Adipocyte (in vitro differentiated cells): ENCODE measurements at regions not wholly inside any gene's neighbourhood (a gene's known extent, or its start where the extent isn't known, plus 50 kb on each side); places are given as distances from the start of the nearest gene placed in this dataset.

Source experiments
- DNase-seq: peaks from one replicate; pipeline ENCODE4 v3.0.0-alpha.2; 2015; ENCODE audit warnings: low read depth
- H3K27me3 ChIP-seq: replicated peaks from 2 replicates; pipeline ENCODE4 v1.7.0; 2013; ENCODE audit warnings: mild to moderate bottlenecking, low read length, moderate library complexity; ENCODE audit not compliant: control insufficient read depth, insufficient read depth
- H3K36me3 ChIP-seq: 2 replicates; pipeline ENCODE4 v1.7.0; 2013; ENCODE audit warnings: low read length, mild to moderate bottlenecking, moderate library complexity; ENCODE audit not compliant: control insufficient read depth, insufficient read depth, severe bottlenecking
- H3K4me1 ChIP-seq: 2 replicates; pipeline ENCODE4 v1.7.0; 2013; ENCODE audit warnings: mild to moderate bottlenecking, low read length, moderate library complexity; ENCODE audit not compliant: control insufficient read depth, insufficient read depth
- H3K4me3 ChIP-seq: 2 replicates; pipeline ENCODE4 v1.7.0; 2013; ENCODE audit warnings: mild to moderate bottlenecking, low read length, moderate library complexity
- H3K9ac ChIP-seq: 2 replicates; pipeline ENCODE4 v1.7.0; 2013; ENCODE audit warnings: mild to moderate bottlenecking, low read length, moderate library complexity
- H3K9me3 ChIP-seq: 2 replicates; pipeline ENCODE4 v1.7.0; 2013; ENCODE audit warnings: mild to moderate bottlenecking, low read length, moderate library complexity; ENCODE audit not compliant: control insufficient read depth

- no peaks in the 10 kb centered on the region for H3K9me3 ChIP-seq
- no peaks in the 10 kb centered on the region for H3K4me1 ChIP-seq
- no peak for DNase-seq
- no peak overlapping the region for H3K4me3 ChIP-seq
- no peak overlapping the region for H3K9ac ChIP-seq
- H3K36me3 ChIP-seq: no peaks in the 10 kb centered on the region
- no peaks in the 10 kb centered on the region for H3K27me3 ChIP-seq
Measured at GRCh38 chr5:166074582-166075481, 2216.6 kb upstream of the WWC1 start.

- H3K4me3 ChIP-seq: no peak overlapping the region
- H3K36me3 ChIP-seq: no peaks in the 10 kb centered on the region
- no peak for DNase-seq
Measured at GRCh38 chr5:166083183-166083959, 2208.1 kb upstream of the WWC1 start.

GRCh38 chr5:166086568-166086967 is 2204.9 kb upstream of the WWC1 start:
- DNase-seq: no peak
- Histone ChIP-seq H3K9ac (no peak overlapping the region), H3K4me3 (no peak overlapping the region), H3K36me3 (no peaks in the 10 kb centered on the region), H3K9me3 (no peaks in the 10 kb centered on the region), H3K4me1 (no peaks in the 10 kb centered on the region), H3K27me3 (no peaks in the 10 kb centered on the region)

More at GRCh38 chr5:166083183-166083959, 2208.1 kb upstream of the WWC1 start:
- Histone ChIP-seq H3K9me3 (no peaks in the 10 kb centered on the region), H3K27me3 (no peaks in the 10 kb centered on the region), H3K4me1 (no peaks in the 10 kb centered on the region), H3K9ac (no peak overlapping the region)

- Histone ChIP-seq H3K27me3 (no peaks in the 10 kb centered on the region), H3K36me3 (no peaks in the 10 kb centered on the region), H3K9me3 (no peaks in the 10 kb centered on the region), H3K4me3 (no peak overlapping the region), H3K9ac (no peak overlapping the region), H3K4me1 (no peaks in the 10 kb centered on the region)
- no peak for DNase-seq
Measured at GRCh38 chr5:166088389-166089039, 2202.9 kb upstream of the WWC1 start.

GRCh38 chr5:166091931-166092330 is 2199.5 kb upstream of the WWC1 start:
- no peaks in the 10 kb centered on the region for H3K36me3 ChIP-seq
- H3K4me1 ChIP-seq: no peaks in the 10 kb centered on the region
- H3K4me3 ChIP-seq: no peak overlapping the region
- H3K9ac ChIP-seq: no peak overlapping the region
- H3K9me3 ChIP-seq: no peaks in the 10 kb centered on the region
- H3K27me3 ChIP-seq: no peaks in the 10 kb centered on the region
- DNase-seq: no peak

GRCh38 chr5:166093312-166093711 is 2198.1 kb upstream of the WWC1 start:
- Histone ChIP-seq H3K36me3 (no peaks in the 10 kb centered on the region), H3K27me3 (no peaks in the 10 kb centered on the region), H3K4me3 (no peak overlapping the region), H3K9ac (no peak overlapping the region), H3K9me3 (no peaks in the 10 kb centered on the region), H3K4me1 (no peaks in the 10 kb centered on the region)
- no peak for DNase-seq

GRCh38 chr5:166102947-166103346 is 2188.5 kb upstream of the WWC1 start:
- Histone ChIP-seq H3K4me1 (no peaks in the 10 kb centered on the region), H3K36me3 (no peaks in the 10 kb centered on the region), H3K27me3 (no peaks in the 10 kb centered on the region), H3K4me3 (no peak overlapping the region), H3K9me3 (no peaks in the 10 kb centered on the region), H3K9ac (no peak overlapping the region)
- DNase-seq: no peak

GRCh38 chr5:166111021-166111420 is 2180.4 kb upstream of the WWC1 start:
- no peaks in the 10 kb centered on the region for H3K27me3 ChIP-seq
- no peaks in the 10 kb centered on the region for H3K9me3 ChIP-seq
- H3K36me3 ChIP-seq: no peaks in the 10 kb centered on the region
- DNase-seq: no peak
- H3K4me1 ChIP-seq: no peaks in the 10 kb centered on the region
- no peak overlapping the region for H3K4me3 ChIP-seq
- H3K9ac ChIP-seq: no peak overlapping the region

- no peaks in the 10 kb centered on the region for H3K9me3 ChIP-seq
- no peaks in the 10 kb centered on the region for H3K27me3 ChIP-seq
- no peak overlapping the region for H3K9ac ChIP-seq
- no peaks in the 10 kb centered on the region for H3K4me1 ChIP-seq
- no peak overlapping the region for H3K4me3 ChIP-seq
- no peak for DNase-seq
- no peaks in the 10 kb centered on the region for H3K36me3 ChIP-seq
Measured at GRCh38 chr5:166117072-166118066, 2174.1 kb upstream of the WWC1 start.

- Histone ChIP-seq H3K36me3 (no peaks in the 10 kb centered on the region), H3K9ac (no peak overlapping the region), H3K9me3 (no peaks in the 10 kb centered on the region), H3K27me3 (no peaks in the 10 kb centered on the region), H3K4me1 (peaks cover 5% of the 10 kb centered on the region), H3K4me3 (no peak overlapping the region)
- no peak for DNase-seq
Measured at GRCh38 chr5:166119506-166119905, 2171.9 kb upstream of the WWC1 start.
